DND-41 (cell line): ENCODE measurements at regions not wholly inside any gene's neighbourhood (a gene's known extent, or its start where the extent isn't known, plus 50 kb on each side); places are given as distances from the start of the nearest gene placed in this dataset.

ENCODE experiments used
- CTCF ChIP-seq: IDR thresholded peaks from 2 replicates; pipeline ENCODE4 v1.5.1; 2012; ENCODE audit warnings: borderline replicate concordance, low read length, moderate library complexity, mild to moderate bottlenecking; ENCODE audit not compliant: poor library complexity, severe bottlenecking; ENCODE audit errors: extremely low read depth
- EZH2 ChIP-seq: IDR thresholded peaks from 3 replicates; pipeline ENCODE4 v1.6.1; 2012; ENCODE audit warnings: borderline replicate concordance, low read depth, mild to moderate bottlenecking, moderate library complexity, low read length, inconsistent platforms; ENCODE audit not compliant: severe bottlenecking

- no peak for TF ChIP-seq CTCF
- TF ChIP-seq EZH2, result no peak
Observed at GRCh38 chr22:22144858-22145257, 99.7 kb upstream of the VPREB1 start.
